CD4-positive, alpha-beta memory T cell (primary cell): ENCODE measurements at regions not wholly inside any gene's neighbourhood (a gene's known extent, or its start where the extent isn't known, plus 50 kb on each side); places are given as distances from the start of the nearest gene placed in this dataset.

Experiments used
- CTCF ChIA-PET: fragments of 350-600 bp; sonication (Branson Sonifier 250); formaldehyde crosslinking; loops from one replicate; lab custom pipeline; 2021; ENCODE audit warnings: inconsistent platforms; ENCODE audit not compliant: partially characterized antibody; lab: Charles Lee
- POLR2A ChIA-PET: fragments of 350-600 bp; sonication (Branson Sonifier 250); formaldehyde crosslinking; loops from one replicate; lab custom pipeline; 2021; ENCODE audit not compliant: partially characterized antibody; lab: Charles Lee
- DNase-seq, 5 donors: peaks; one replicate each; pipeline versions ENCODE4 v3.0.0 to v3.0.0-alpha.2; 2020 to 2022; ENCODE audit warnings: mixed read lengths in 1 of 5
- H3K27ac ChIP-seq: one replicate; pipeline ENCODE4 v1.7.0; 2013; ENCODE audit warnings: low read depth, low read length
- H3K27me3 ChIP-seq: 2 replicates; pipeline ENCODE4 v1.7.0; 2013; ENCODE audit warnings: mild to moderate bottlenecking, low read length, moderate library complexity; ENCODE audit not compliant: insufficient read depth
- H3K36me3 ChIP-seq: 2 replicates; pipeline ENCODE4 v1.7.0; 2013; ENCODE audit warnings: mild to moderate bottlenecking, low read length, moderate library complexity; ENCODE audit not compliant: insufficient read depth
- H3K4me1 ChIP-seq: 2 replicates; pipeline ENCODE4 v1.7.0; 2013; ENCODE audit warnings: mild to moderate bottlenecking, low read length, moderate library complexity; ENCODE audit not compliant: insufficient read depth
- H3K4me3 ChIP-seq, 2 donors: one replicate each; pipeline ENCODE4 v1.7.0; 2013; ENCODE audit warnings: low read length in 2 of 2, mild to moderate bottlenecking in 1 of 2
- H3K9me3 ChIP-seq, 2 donors: one replicate each; pipeline ENCODE4 v1.7.0; 2013; ENCODE audit warnings: low read length in 2 of 2, control low read depth in 1 of 2; ENCODE audit not compliant: control insufficient read depth in 1 of 2
- H3K27ac Mint-ChIP-seq, 7 donors: one replicate each; pipeline ENCODE4 v1.8.0; 2020 to 2021; ENCODE audit warnings: mixed read lengths in 7 of 7, mild to moderate bottlenecking in 6 of 7, inconsistent platforms in 3 of 7, moderate library complexity in 3 of 7
- H3K27me3 Mint-ChIP-seq, 2 donors: one replicate each; pipeline ENCODE4 v1.8.0; 2020 to 2021; ENCODE audit warnings: mixed read lengths in 2 of 2
- H3K36me3 Mint-ChIP-seq, 2 donors: one replicate each; pipeline ENCODE4 v1.8.0; 2020 to 2021; ENCODE audit warnings: mixed read lengths in 2 of 2, inconsistent platforms in 1 of 2, mild to moderate bottlenecking in 1 of 2
- H3K4me1 Mint-ChIP-seq, 4 donors: one replicate each; pipeline ENCODE4 v1.8.0; 2020 to 2021; ENCODE audit warnings: mixed read lengths in 4 of 4, mild to moderate bottlenecking in 1 of 4
- H3K4me3 Mint-ChIP-seq, 8 donors: one replicate each; pipeline ENCODE4 v1.8.0; 2020 to 2021; ENCODE audit warnings: mixed read lengths in 8 of 8, mild to moderate bottlenecking in 7 of 8, moderate library complexity in 6 of 8, inconsistent platforms in 3 of 8
- H3K9me3 Mint-ChIP-seq, 8 donors: one replicate each; pipeline ENCODE4 v1.8.0; 2020 to 2021; ENCODE audit warnings: mixed read lengths in 8 of 8, mild to moderate bottlenecking in 5 of 8, inconsistent platforms in 3 of 8, moderate library complexity in 1 of 8
- intact Hi-C: fragments of 100-400 bp; cut with micrococcal nuclease; formaldehyde crosslinking; loops from one replicate; pipeline ENCODE4 v1.15.1; 2023

- no peak overlapping the region for H3K4me3 Mint-ChIP-seq
- H3K27me3 Mint-ChIP-seq = peaks cover 4 to 7% of the 10 kb centered on the region in 2 donors
- H3K36me3 Mint-ChIP-seq = no peaks in the 10 kb centered on the region
- no peak overlapping the region for H3K27ac Mint-ChIP-seq
- ChIA-PET CTCF (no interaction called here), POLR2A (no interaction called here)
- DNase-seq = no peak
- H3K4me1 Mint-ChIP-seq = no peaks in the 10 kb centered on the region
- no peaks in the 10 kb centered on the region for H3K9me3 ChIP-seq
- H3K4me3 ChIP-seq = no peak overlapping the region
- intact Hi-C loops = no loop called here
- no peaks in the 10 kb centered on the region for H3K4me1 ChIP-seq
- no peaks in the 10 kb centered on the region for H3K27me3 ChIP-seq
- peaks cover 3 to 11% (median 5%) of the 10 kb centered on the region in 8 donors for H3K9me3 Mint-ChIP-seq
- no peaks in the 10 kb centered on the region for H3K36me3 ChIP-seq
- H3K27ac ChIP-seq = no peak overlapping the region
Measured at GRCh38 chr14:57091030-57091608, 177.6 kb downstream of the EXOC5 start.

- ChIA-PET CTCF (no interaction called here), POLR2A (no interaction called here)
- Histone ChIP-seq H3K36me3 (no peaks in the 10 kb centered on the region), H3K4me3 (no peak overlapping the region), H3K27ac (no peak overlapping the region), H3K4me1 (no peaks in the 10 kb centered on the region), H3K9me3 (no peaks in the 10 kb centered on the region), H3K27me3 (no peaks in the 10 kb centered on the region)
- H3K27ac Mint-ChIP-seq = no peak overlapping the region
- intact Hi-C loops = no loop called here
- no peaks in the 10 kb centered on the region for H3K36me3 Mint-ChIP-seq
- DNase-seq = no peak
- peaks cover under 1 to 6% (median 1%) of the 10 kb centered on the region in 8 donors for H3K9me3 Mint-ChIP-seq
- no peak overlapping the region for H3K4me3 Mint-ChIP-seq
- H3K27me3 Mint-ChIP-seq = peaks cover under 1 to 7% of the 10 kb centered on the region in 2 donors
- H3K4me1 Mint-ChIP-seq = no peaks in the 10 kb centered on the region
Measured at GRCh38 chr14:57089901-57090300, 178.8 kb downstream of the EXOC5 start.

GRCh38 chr14:57087841-57088240, 180.9 kb downstream of the EXOC5 start:
- Histone ChIP-seq H3K27me3 (no peaks in the 10 kb centered on the region), H3K36me3 (no peaks in the 10 kb centered on the region), H3K27ac (no peak overlapping the region), H3K4me1 (no peaks in the 10 kb centered on the region), H3K9me3 (no peaks in the 10 kb centered on the region), H3K4me3 (no peak overlapping the region)
- H3K9me3 Mint-ChIP-seq = no peaks in the 10 kb centered on the region
- no peak for DNase-seq
- no peaks in the 10 kb centered on the region for H3K4me1 Mint-ChIP-seq
- no peaks in the 10 kb centered on the region for H3K36me3 Mint-ChIP-seq
- peaks cover 2 to 9% of the 10 kb centered on the region in 2 donors for H3K27me3 Mint-ChIP-seq
- H3K4me3 Mint-ChIP-seq = no peak overlapping the region
- intact Hi-C loops = no loop called here
- ChIA-PET POLR2A (no interaction called here), CTCF (no interaction called here)
- H3K27ac Mint-ChIP-seq = no peak overlapping the region

GRCh38 chr14:57086271-57087162, 182.2 kb downstream of the EXOC5 start:
- POLR2A ChIA-PET = no interaction called here
- H3K4me3 ChIP-seq = no peak overlapping the region
- H3K27ac Mint-ChIP-seq = no peak overlapping the region
- CTCF ChIA-PET = no interaction called here
- H3K27ac ChIP-seq = no peak overlapping the region
- H3K4me1 Mint-ChIP-seq = no peaks in the 10 kb centered on the region
- no peaks in the 10 kb centered on the region for H3K27me3 ChIP-seq
- no peaks in the 10 kb centered on the region for H3K9me3 Mint-ChIP-seq
- H3K27me3 Mint-ChIP-seq = peaks cover 9% of the 10 kb centered on the region in 2 donors
- H3K36me3 ChIP-seq = no peaks in the 10 kb centered on the region
- no peaks in the 10 kb centered on the region for H3K36me3 Mint-ChIP-seq
- H3K4me3 Mint-ChIP-seq = no peak overlapping the region
- intact Hi-C loops = no loop called here
- no peaks in the 10 kb centered on the region for H3K4me1 ChIP-seq
- no peaks in the 10 kb centered on the region for H3K9me3 ChIP-seq
- no peak for DNase-seq

- CTCF ChIA-PET = no interaction called here
- H3K36me3 Mint-ChIP-seq = no peaks in the 10 kb centered on the region
- no peak for DNase-seq
- no peaks in the 10 kb centered on the region for H3K4me1 Mint-ChIP-seq
- H3K4me3 ChIP-seq = no peak overlapping the region
- H3K27me3 ChIP-seq = no peaks in the 10 kb centered on the region
- POLR2A ChIA-PET = no interaction called here
- no peak overlapping the region for H3K27ac ChIP-seq
- no peak overlapping the region for H3K4me3 Mint-ChIP-seq
- H3K27me3 Mint-ChIP-seq = peaks cover 9% of the 10 kb centered on the region in 2 donors
- no peaks in the 10 kb centered on the region for H3K9me3 Mint-ChIP-seq
- H3K4me1 ChIP-seq = no peaks in the 10 kb centered on the region
- no peak overlapping the region for H3K27ac Mint-ChIP-seq
- H3K36me3 ChIP-seq = no peaks in the 10 kb centered on the region
- intact Hi-C loops = no loop called here
- no peaks in the 10 kb centered on the region for H3K9me3 ChIP-seq
Measured at GRCh38 chr14:57085801-57086200, 182.9 kb downstream of the EXOC5 start.

GRCh38 chr14:57085043-57085442, 183.7 kb downstream of the EXOC5 start:
- ChIA-PET CTCF (no interaction called here), POLR2A (no interaction called here)
- Mint-ChIP-seq H3K36me3 (no peaks in the 10 kb centered on the region), H3K27ac (no peak overlapping the region), H3K4me3 (no peak overlapping the region), H3K4me1 (no peaks in the 10 kb centered on the region), H3K27me3 (peaks cover 7 to 9% of the 10 kb centered on the region in 2 donors), H3K9me3 (no peaks in the 10 kb centered on the region)
- Histone ChIP-seq H3K4me1 (no peaks in the 10 kb centered on the region), H3K27ac (no peak overlapping the region), H3K4me3 (no peak overlapping the region), H3K36me3 (no peaks in the 10 kb centered on the region), H3K27me3 (no peaks in the 10 kb centered on the region), H3K9me3 (no peaks in the 10 kb centered on the region)
- no peak for DNase-seq
- intact Hi-C loops = no loop called here

GRCh38 chr14:57080691-57081090, 188.0 kb downstream of the EXOC5 start:
- intact Hi-C loops = no loop called here
- Mint-ChIP-seq H3K36me3 (no peaks in the 10 kb centered on the region), H3K4me1 (no peaks in the 10 kb centered on the region), H3K4me3 (no peak overlapping the region), H3K9me3 (peaks cover 0 to 2% (median 0%) of the 10 kb centered on the region in 8 donors), H3K27ac (no peak overlapping the region), H3K27me3 (peaks cover 4 to 9% of the 10 kb centered on the region in 2 donors)
- no peaks in the 10 kb centered on the region for H3K36me3 ChIP-seq
- H3K4me1 ChIP-seq = no peaks in the 10 kb centered on the region
- no peak overlapping the region for H3K4me3 ChIP-seq
- ChIA-PET CTCF (no interaction called here), POLR2A (no interaction called here)
- no peaks in the 10 kb centered on the region for H3K27me3 ChIP-seq
- H3K9me3 ChIP-seq = no peaks in the 10 kb centered on the region
- DNase-seq = no peak
- no peak overlapping the region for H3K27ac ChIP-seq
